NCI-H128 (cell line): ENCODE measurements at regions not wholly inside any gene's neighbourhood (a gene's known extent, or its start where the extent isn't known, plus 50 kb on each side); places are given as distances from the start of the nearest gene placed in this dataset.
A peak's percentile ranks its signal among the peaks of the same experiment; 100 is the strongest.
"Not testable (repeated sequence)": the region's sequence is repeated elsewhere in the genome, so short reads cannot be mapped to it uniquely, and the experiment has no call there.

Source experiments
- DNase-seq: peaks from one replicate; lab custom pipeline; 2025; ENCODE audit not compliant: unreplicated experiment; lab: John Stamatoyannopoulos, UW

GRCh38 chr2:17373041-17373440 is 145.2 kb downstream of the RAD51AP2 start:
- DNase-seq: no peak

DNA sequence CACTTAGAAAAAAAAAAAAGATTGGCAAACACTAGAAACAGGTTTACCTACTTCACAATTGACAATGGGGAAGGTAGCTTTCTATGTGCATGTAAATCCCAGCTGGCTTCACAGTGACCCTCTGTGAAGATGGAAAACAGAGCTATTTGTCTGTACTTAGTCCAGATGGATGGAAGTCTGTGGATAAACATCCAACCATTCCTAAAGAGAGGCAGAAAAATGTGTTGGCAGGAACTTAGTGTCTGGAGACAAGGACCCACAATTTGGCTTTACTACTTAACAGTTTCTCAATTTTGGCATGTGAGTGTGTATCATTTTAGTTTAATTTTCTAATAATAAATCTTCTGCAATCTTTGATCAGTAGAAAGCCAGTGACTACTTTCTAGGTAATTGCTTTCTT is 154.4 kb downstream of the RAD51AP2 start:
- no peak for DNase-seq

GRCh38 chr2:17362956-17363355 is 155.3 kb downstream of the RAD51AP2 start:
- no peak for DNase-seq

DNA sequence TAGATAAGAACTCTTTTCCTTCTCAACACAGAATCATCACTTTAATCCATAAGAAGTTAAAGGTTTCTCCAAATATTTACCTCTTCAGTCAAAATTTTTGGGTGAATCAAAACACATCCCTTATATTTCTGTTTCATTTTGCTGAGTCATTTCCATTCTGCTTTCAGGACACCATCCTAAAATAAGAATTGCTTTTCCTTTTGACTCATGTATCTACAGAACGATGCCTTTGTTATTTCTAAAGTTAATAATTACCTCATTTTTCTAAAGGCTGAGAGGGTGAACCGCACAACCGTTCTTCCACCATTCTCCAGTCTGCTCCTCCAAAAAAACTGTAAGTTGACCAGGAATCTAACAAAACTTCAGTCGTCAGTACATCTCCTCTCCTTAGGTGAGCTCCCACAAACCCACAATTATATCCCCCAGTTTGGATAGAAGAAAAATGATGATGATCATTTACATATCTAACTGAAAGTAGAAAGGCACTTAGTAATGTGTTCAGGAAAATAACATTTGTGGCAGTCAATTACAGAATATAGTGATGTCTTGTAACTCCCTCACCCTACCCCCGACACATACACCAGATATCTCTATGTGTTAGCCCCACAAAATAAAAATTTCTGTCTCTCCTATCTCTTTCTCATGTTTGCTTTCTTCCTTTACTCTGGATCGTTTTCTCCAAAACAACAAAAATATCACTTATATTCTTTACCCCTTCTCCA is 162.5 kb downstream of the RAD51AP2 start:
- no peak for DNase-seq

- DNase-seq: no peak
Measured at GRCh38 chr2:17353263-17353662, 165.0 kb downstream of the RAD51AP2 start.

DNA sequence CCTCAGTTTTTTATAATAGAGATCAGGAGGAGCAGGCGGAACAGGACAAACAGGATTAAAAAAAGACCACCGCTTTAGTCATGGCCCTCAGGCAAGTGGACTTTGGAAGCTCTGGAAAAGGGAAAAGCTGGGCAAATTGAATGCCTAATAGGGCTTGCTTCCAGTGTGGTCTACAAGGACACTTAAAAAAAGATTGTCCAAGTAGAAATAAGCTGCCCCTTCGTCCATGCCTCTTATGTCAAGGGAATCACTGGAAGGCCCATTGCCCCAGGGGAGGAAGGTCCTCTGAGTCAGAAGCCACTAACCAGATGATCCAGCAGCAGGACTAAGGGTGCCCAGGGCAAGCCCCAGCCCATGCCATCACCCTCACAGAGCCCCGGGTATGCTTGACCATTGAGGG is 175.5 kb downstream of the RAD51AP2 start:
- not testable (repeated sequence) for DNase-seq

DNA sequence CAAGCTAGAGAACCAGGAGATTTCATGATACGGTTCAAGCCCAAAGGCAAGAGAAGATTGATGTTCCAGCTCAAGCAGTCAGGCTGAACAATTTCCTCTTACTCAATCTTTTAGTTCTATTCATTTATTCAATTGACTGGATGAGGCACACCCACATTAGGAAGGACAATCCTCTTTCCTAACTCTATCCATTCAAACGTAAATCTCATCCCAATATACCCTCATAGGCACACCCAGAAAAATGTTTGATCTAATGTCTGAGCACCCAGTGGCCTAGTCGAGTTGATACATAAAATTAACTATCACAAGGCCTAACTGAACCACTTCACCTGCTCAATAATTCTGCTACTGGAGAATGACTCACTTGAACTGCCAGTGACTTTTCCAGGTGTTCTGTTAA is 180.7 kb downstream of the RAD51AP2 start:
- no peak for DNase-seq

DNA sequence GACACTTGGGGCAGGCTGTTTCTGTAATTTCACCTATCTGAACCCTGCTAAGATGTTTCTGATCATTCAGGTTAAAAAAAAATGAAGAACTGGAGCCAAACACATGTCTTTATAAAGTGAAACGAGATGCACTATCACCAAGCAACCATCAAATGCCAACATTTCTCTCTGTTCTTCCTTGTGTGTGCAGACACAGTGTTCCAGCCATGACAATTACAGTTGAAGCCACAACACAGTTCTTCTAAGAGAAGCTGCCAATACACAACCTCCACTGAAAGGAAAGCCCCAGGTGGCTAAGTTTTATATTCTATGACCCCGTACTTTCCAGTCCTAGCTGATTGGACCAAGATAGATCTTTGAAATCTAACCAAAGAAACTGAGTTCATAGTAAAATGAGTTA is 181.8 kb downstream of the RAD51AP2 start:
- DNase-seq: no peak

DNA sequence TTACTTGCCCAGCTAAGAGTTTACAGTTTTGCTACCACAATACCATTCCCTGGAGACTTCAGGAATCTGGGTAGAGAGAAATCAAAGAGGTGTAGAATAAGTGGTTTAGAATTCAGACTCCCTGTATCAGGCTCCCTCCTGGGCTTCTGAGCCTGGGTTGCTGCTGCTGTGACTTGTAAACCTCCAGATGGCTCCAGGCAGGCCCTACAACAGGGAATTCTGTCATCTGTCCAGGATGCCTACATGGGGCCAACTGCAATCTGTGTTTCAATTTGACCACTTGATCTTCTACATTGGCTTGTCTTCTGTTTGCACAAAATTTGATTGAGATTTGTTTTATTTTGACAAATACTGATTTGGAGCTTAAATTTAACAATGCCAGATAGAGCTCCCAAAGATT is 183.9 kb downstream of the RAD51AP2 start:
- no peak for DNase-seq

DNA sequence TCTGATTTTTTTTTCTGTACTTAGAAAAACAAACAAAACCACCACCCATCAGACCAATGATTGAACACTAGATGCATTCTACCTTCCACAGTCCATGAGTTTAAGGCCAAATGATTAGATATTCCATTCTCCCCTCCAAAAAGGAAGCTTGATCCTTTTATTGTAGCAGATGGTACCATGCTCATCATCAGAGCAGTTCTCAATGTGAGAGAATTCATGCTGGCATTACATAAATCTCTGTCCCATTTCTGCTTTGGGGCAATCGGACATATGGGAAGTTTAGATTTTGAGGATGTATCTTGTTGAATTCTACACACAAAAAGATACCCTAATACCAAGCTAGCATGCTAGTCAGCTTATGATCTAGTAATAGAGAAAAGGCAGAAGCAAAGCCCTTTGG is 186.6 kb downstream of the RAD51AP2 start:
- DNase-seq: no peak

- no peak for DNase-seq
Measured at GRCh38 chr2:17328161-17328560, 190.1 kb downstream of the RAD51AP2 start.

GRCh38 chr2:17327649-17328048 is 190.6 kb downstream of the RAD51AP2 start:
- DNase-seq: no peak

GRCh38 chr2:17326717-17327116 is 191.5 kb downstream of the RAD51AP2 start:
- DNase-seq: no peak

DNA sequence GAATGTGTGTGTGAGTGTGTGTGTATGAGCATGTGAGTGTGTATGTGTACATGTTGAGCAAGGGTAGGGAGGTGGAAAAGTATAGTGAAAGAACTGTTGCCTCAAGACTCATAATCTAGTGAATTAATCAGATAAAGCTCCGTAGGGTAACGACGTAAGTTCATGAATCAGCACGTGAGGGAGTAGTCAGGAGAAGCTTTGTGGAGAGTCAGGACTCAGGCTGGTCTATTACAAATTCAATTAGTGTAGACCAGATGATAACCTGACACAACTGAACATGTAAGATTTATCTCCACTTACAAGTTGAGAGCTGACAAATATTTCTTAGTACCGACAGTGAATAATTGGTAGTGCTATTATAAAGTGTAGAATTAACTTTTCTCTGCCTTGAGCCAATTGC is 194.5 kb downstream of the RAD51AP2 start:
- no peak for DNase-seq

DNA sequence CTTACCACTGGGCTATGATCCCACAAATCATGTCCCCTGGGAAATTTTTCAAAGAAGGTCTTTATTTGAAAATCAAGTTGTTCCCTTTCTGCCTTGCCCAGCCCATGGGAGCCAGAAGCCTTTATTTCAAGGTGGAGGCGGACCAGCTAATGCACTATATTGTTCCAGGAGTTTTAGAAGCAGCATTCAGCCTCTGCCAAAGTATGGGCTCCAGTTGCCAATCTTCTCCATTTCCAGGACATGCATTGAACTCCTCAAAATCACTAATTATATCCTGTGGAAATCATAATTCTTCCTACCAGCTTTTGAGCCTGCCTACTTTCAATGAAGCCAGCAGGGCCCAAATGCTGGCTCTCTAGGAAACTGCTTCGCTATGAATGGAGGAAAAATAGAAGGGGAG is 195.8 kb downstream of the RAD51AP2 start:
- DNase-seq: no peak

- no peak for DNase-seq
Measured at GRCh38 chr2:17319090-17319489, 199.2 kb downstream of the RAD51AP2 start.

DNA sequence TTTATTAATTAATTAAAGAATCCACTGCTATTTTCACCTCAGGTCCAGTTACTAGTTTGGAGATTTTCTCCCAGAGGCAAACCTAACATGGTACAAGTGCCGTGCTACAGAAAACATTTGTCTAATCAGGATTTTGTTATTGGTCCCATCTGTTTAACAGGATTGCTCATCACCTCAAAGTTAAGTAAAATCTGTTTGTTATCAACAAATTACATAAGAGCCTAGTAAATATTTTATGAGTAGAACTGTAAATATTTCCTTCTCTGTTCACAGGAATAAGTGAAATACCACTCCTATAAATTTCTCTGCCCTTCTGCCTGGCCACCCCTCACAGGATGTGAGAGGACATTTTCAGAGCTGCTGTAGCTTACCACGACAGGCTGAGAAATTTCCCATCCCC is 200.2 kb downstream of the RAD51AP2 start:
- DNase-seq: no peak

- DNase-seq: no peak
Measured at GRCh38 chr2:17317439-17317976, 200.7 kb downstream of the RAD51AP2 start.

- no peak for DNase-seq
Measured at GRCh38 chr2:17313261-17313660, 205.0 kb downstream of the RAD51AP2 start.

DNA sequence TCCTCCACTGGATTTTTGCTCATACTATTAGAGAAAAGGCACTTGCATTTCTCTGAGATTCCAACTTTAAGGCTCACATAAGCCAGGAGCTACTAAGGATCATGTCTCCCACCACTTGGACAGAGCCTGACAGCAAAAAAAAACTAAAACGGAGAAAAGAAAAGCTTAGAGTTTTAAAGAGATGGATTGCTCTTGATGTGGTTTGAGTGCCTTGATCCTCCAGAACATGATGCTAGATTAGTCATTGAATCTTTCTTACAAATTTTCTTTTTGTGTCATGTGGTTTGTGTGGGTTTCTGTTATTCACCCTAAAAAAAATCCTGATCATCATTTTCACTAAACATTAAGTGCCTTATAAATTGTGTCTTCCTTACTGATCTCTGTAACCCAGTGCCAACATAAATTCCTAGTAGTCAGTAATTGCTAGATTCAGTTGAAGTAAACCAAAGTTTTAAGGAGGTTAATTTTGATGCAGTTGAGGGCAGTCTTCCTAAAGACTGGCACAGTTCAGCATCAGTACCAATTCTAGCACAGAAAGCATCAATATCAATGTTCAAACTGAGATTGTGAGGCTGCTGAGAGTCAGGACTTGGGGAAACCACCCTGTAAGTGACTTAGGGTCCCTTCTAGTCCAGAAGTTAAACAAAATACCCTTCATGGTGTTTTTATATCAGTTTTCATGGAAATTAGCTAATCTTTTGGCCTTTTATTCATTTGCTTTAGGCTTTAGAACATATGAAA is 206.3 kb downstream of the RAD51AP2 start:
- no peak for DNase-seq

DNA sequence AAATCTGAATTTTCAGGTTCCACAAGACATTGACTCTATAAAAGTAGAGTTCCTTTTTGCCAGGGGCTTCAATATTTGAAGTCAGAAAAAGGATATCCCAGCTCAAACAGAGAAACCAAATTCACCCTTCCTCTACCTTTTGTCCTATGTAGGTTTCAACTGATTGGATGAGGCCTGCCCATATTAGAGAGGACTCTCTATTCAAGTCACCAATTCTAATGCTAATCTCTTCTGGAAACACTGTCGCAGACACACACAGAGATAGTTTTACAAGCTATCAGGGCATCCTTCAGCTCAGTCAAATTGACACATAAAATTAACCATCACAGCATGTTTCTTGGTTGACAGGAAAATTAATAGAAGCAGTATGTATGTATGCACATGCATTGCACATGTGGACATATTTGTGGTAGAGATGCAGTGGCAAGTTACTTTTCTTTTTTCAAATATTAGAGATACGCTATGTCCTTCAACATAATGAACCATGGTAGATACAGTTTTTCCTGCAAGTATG is 207.1 kb downstream of the RAD51AP2 start:
- no peak for DNase-seq

DNA sequence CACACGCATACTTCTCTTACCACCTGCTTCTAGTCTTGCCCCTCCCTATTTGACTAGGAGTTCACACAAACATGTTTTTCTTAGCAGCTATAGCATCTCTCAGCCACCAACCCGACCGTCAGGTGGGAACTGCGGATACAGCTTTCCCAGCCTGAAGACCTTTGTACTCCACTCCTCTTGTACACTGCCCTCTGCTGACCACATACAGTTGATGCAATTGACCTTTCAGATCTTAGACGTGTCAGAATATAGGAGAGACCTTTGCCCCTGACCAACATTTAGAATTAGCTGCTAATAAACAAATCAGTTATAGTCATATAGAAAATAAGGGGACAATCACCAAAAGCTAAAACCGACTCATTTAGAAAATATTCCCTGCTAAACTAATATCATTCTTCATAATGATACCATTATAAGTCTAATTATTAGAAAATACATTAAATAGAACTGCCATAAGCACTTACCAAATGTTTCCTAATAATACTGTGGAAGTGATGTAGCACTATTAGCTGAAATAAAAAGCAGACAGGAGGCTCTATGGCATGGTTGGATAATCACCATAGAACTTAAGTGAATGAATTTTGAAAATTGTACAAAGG is 208.4 kb downstream of the RAD51AP2 start:
- DNase-seq: peak; percentile 8
